Esophagus muscularis mucosa (tissue), 4 donors: ENCODE measurements at regions not wholly inside any gene's neighbourhood (a gene's known extent, or its start where the extent isn't known, plus 50 kb on each side); places are given as distances from the start of the nearest gene placed in this dataset.

Experiments used
- DNase-seq: peaks from one replicate; pipeline ENCODE4 v3.0.0-alpha.2; 2017; ENCODE audit errors: extremely low spot score
- H3K27ac ChIP-seq, 4 donors: fragments of 200-600 bp; sonication (generic); replicated peaks in 1 of 4; 1 replicate in 3 of 4; 2 replicates in 1 of 4; pipeline ENCODE4 v1.5.1; 2016 to 2019; ENCODE audit warnings: mild to moderate bottlenecking in 1 of 4
- H3K27me3 ChIP-seq, 4 donors: fragments of 200-600 bp; sonication (generic); one replicate each; pipeline versions ENCODE4 v1.5.1 to v1.6.0; 2016 to 2019
- H3K36me3 ChIP-seq, 4 donors: fragments of 200-600 bp; sonication (generic); one replicate each; pipeline ENCODE4 v1.5.1; 2016 to 2019
- H3K4me1 ChIP-seq, 4 donors: fragments of 200-600 bp; sonication (generic); one replicate each; pipeline ENCODE4 v1.5.1; 2016 to 2019
- H3K4me3 ChIP-seq, 4 donors: fragments of 200-600 bp; sonication (generic); 1 replicate in 2 of 4; 2 replicates in 2 of 4; pipeline ENCODE4 v1.5.1; 2016 to 2019; ENCODE audit warnings: mild to moderate bottlenecking in 4 of 4, moderate library complexity in 1 of 4
- H3K9me3 ChIP-seq, 4 donors: fragments of 200-600 bp; sonication (generic); 1 replicate in 3 of 4; 2 replicates in 1 of 4; pipeline ENCODE4 v1.5.1; 2016 to 2019
- CTCF ChIP-seq, 3 experiments: fragments of 200-600 bp in 2 of 3; fragments of 450-650 bp in 1 of 3; sonication (generic) in 2 of 3; IDR thresholded peaks; one replicate each; pipeline ENCODE4 v1.5.1; 2017 to 2019; ENCODE audit warnings: antibody characterized with exemption in 3 of 3, mild to moderate bottlenecking in 2 of 3, moderate library complexity in 1 of 3
- EP300 ChIP-seq: sonication (generic); formaldehyde crosslinking; IDR thresholded peaks from one replicate; pipeline ENCODE4 v1.6.1; 2017; ENCODE audit warnings: antibody characterized with exemption
- POLR2A ChIP-seq: fragments of 450-650 bp; IDR thresholded peaks from one replicate; pipeline ENCODE4 v1.6.1; 2017; ENCODE audit warnings: antibody characterized with exemption, moderate library complexity, mild to moderate bottlenecking, low read depth
- POLR2AphosphoS5 ChIP-seq, 2 donors: sonication (generic); formaldehyde crosslinking; IDR thresholded peaks; one replicate each; pipeline ENCODE4 v1.6.1; 2017; ENCODE audit warnings: antibody characterized with exemption in 2 of 2
- WGBS: methylation state at CpG from one replicate; pipeline ENCODE4 v1.1.5; 2018; 5-methylcytosine and 5-hydroxymethylcytosine counted together
- intact Hi-C: fragments of 100-400 bp; cut with DNase I; formaldehyde crosslinking; loops from one replicate; pipeline ENCODE4 v1.15.1; 2023

GRCh38 chr11:92907671-92908070, 61.8 kb upstream of the MTNR1B start:
- no peaks in the 10 kb centered on the region for H3K36me3 ChIP-seq
- H3K27me3 ChIP-seq, result no peaks in the 10 kb centered on the region
- DNase-seq, result no peak
- TF ChIP-seq POLR2AphosphoS5 (IDR thresholded peaks at IDR 0.05) (no peak), CTCF (IDR thresholded peaks at IDR 0.05) (no peak), EP300 (no peak), POLR2A (no peak)
- H3K27ac ChIP-seq, result no peak overlapping the region
- H3K9me3 ChIP-seq, result no peaks in the 10 kb centered on the region
- intact Hi-C loops, result no loop called here
- WGBS, result 73% methylated on average over 4 of the region's 4 CpGs
- no peak overlapping the region for H3K4me3 ChIP-seq
- no peaks in the 10 kb centered on the region for H3K4me1 ChIP-seq

GRCh38 chr11:92909214-92909613, 60.2 kb upstream of the MTNR1B start:
- no peaks in the 10 kb centered on the region for H3K27me3 ChIP-seq
- no peaks in the 10 kb centered on the region for H3K4me1 ChIP-seq
- no peaks in the 10 kb centered on the region for H3K9me3 ChIP-seq
- TF ChIP-seq POLR2AphosphoS5 (IDR thresholded peaks at IDR 0.05) (no peak), POLR2A (no peak), EP300 (no peak), CTCF (IDR thresholded peaks at IDR 0.05) (no peak)
- DNase-seq, result no peak
- intact Hi-C loops, result no loop called here
- H3K36me3 ChIP-seq, result no peaks in the 10 kb centered on the region
- no peak overlapping the region for H3K4me3 ChIP-seq
- no peak overlapping the region for H3K27ac ChIP-seq
- WGBS, result 97% methylated on average over 5 of the region's 5 CpGs

- Histone ChIP-seq H3K4me1 (no peaks in the 10 kb centered on the region), H3K9me3 (no peaks in the 10 kb centered on the region), H3K27me3 (no peaks in the 10 kb centered on the region), H3K36me3 (no peaks in the 10 kb centered on the region), H3K27ac (no peak overlapping the region), H3K4me3 (no peak overlapping the region)
- TF ChIP-seq POLR2A (no peak), POLR2AphosphoS5 (IDR thresholded peaks at IDR 0.05) (no peak), EP300 (no peak), CTCF (IDR thresholded peaks at IDR 0.05) (no peak)
- intact Hi-C loops, result no loop called here
- 82% methylated on average over 2 of the region's 2 CpGs for WGBS
- DNase-seq, result no peak
These were observed 58.0 kb upstream of the MTNR1B start for GRCh38 chr11:92911478-92911877.

GRCh38 chr11:92915551-92915950, 53.9 kb upstream of the MTNR1B start:
- no peaks in the 10 kb centered on the region for H3K36me3 ChIP-seq
- no peaks in the 10 kb centered on the region for H3K4me1 ChIP-seq
- no peak for DNase-seq
- WGBS, result 98% methylated on average over 38 of the region's 39 CpGs
- no peak overlapping the region for H3K4me3 ChIP-seq
- no peak overlapping the region for H3K27ac ChIP-seq
- intact Hi-C loops, result no loop called here
- TF ChIP-seq CTCF (IDR thresholded peaks at IDR 0.05) (no peak), POLR2A (no peak), POLR2AphosphoS5 (IDR thresholded peaks at IDR 0.05) (no peak), EP300 (no peak)
- no peaks in the 10 kb centered on the region for H3K9me3 ChIP-seq
- no peaks in the 10 kb centered on the region for H3K27me3 ChIP-seq

- WGBS, result 73% methylated on average over 4 of the region's 4 CpGs
These were observed 53.2 kb upstream of the MTNR1B start for GRCh38 chr11:92916299-92916698.

More at GRCh38 chr11:92916299-92916698, 53.2 kb upstream of the MTNR1B start:
- TF ChIP-seq POLR2AphosphoS5 (IDR thresholded peaks at IDR 0.05) (no peak), CTCF (IDR thresholded peaks at IDR 0.05) (no peak), EP300 (no peak), POLR2A (no peak)
- H3K4me3 ChIP-seq, result no peak overlapping the region
- DNase-seq, result no peak
- intact Hi-C loops, result no loop called here
- no peaks in the 10 kb centered on the region for H3K9me3 ChIP-seq
- H3K36me3 ChIP-seq, result no peaks in the 10 kb centered on the region
- no peaks in the 10 kb centered on the region for H3K4me1 ChIP-seq
- H3K27me3 ChIP-seq, result no peaks in the 10 kb centered on the region
- H3K27ac ChIP-seq, result no peak overlapping the region
